Activated naive CD4-positive, alpha-beta T cell treated with anti-CD3 and anti-CD28 coated beads, Interleukin-2, amount 50 U/mL, for 72 hours (primary cell): ENCODE measurements at regions not wholly inside any gene's neighbourhood (a gene's known extent, or its start where the extent isn't known, plus 50 kb on each side); places are given as distances from the start of the nearest gene placed in this dataset.
A peak's percentile ranks its signal among the peaks of the same experiment; 100 is the strongest.
"Not testable (repeated sequence)": the region's sequence is repeated elsewhere in the genome, so short reads cannot be mapped to it uniquely, and the experiment has no call there.

Experiments
- ATAC-seq, 2 donors: fragments of 150-1000 bp; cut with Tn5 transposase; 2 replicates each; pipeline ENCODE4 v1.10.0; 2021; ENCODE audit warnings: mild to moderate bottlenecking in 2 of 2, moderate library complexity in 2 of 2
- DNase-seq, 2 donors: peaks; one replicate each; pipeline ENCODE4 v3.0.0; 2021 to 2022; ENCODE audit warnings: low spot score in 2 of 2
- H3K27ac Mint-ChIP-seq, 2 donors: one replicate each; pipeline ENCODE4 v1.8.0; 2022; ENCODE audit warnings: mild to moderate bottlenecking in 2 of 2, mixed read lengths in 2 of 2
- H3K36me3 Mint-ChIP-seq, 2 donors: one replicate each; pipeline ENCODE4 v1.8.0; 2022; ENCODE audit warnings: mixed read lengths in 2 of 2
- H3K9me3 Mint-ChIP-seq, 2 donors: one replicate each; pipeline ENCODE4 v1.8.0; 2022; ENCODE audit warnings: mixed read lengths in 2 of 2

DNA sequence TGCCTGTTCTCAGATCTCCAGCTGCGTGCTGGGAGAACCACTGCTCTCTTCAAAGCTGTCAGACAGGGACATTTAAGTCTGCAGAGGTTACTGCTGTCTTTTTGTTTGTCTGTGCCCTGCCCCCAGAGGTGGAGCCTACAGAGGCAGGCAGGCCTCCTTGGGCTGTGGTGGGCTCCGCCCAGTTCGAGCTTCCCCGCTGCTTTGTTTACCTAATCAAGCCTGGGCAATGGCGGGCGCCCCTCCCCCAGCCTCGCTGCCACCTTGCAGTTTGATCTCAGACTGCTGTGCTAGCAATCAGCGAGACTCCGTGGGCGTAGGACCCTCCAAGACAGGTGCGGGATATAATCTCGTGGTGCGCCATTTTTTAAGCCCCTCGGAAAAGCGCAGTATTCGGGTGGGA is 125.8 kb downstream of the ACTBL2 start:
- H3K27ac Mint-ChIP-seq, H3K9me3 Mint-ChIP-seq, H3K36me3 Mint-ChIP-seq, DNase-seq, ATAC-seq: not testable (repeated sequence)

DNA sequence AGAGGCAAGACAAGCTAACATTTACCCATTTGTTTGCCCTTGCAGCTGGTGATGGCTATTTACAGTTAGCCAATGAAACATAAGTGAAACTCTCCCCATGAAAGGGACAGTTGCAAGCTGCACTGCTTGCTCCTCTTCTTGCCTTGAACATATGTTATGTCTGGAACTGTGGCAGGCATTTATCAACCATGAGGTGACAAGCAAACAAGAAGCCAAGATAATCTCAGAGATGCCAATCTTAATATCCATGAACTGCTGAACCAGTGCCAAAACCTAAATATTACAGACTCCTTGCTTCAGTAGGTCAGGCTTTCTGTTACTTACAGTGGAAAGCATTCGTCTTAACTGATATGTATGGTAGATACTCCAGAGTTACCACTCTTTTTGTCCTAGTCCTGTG is 133.4 kb downstream of the ACTBL2 start:
- H3K36me3 Mint-ChIP-seq: no peaks in the 10 kb centered on the region
- no peak for ATAC-seq
- peaks cover 0 to 4% of the 10 kb centered on the region in 2 donors for H3K9me3 Mint-ChIP-seq
- no peak for DNase-seq
- H3K27ac Mint-ChIP-seq: no peak overlapping the region

DNA sequence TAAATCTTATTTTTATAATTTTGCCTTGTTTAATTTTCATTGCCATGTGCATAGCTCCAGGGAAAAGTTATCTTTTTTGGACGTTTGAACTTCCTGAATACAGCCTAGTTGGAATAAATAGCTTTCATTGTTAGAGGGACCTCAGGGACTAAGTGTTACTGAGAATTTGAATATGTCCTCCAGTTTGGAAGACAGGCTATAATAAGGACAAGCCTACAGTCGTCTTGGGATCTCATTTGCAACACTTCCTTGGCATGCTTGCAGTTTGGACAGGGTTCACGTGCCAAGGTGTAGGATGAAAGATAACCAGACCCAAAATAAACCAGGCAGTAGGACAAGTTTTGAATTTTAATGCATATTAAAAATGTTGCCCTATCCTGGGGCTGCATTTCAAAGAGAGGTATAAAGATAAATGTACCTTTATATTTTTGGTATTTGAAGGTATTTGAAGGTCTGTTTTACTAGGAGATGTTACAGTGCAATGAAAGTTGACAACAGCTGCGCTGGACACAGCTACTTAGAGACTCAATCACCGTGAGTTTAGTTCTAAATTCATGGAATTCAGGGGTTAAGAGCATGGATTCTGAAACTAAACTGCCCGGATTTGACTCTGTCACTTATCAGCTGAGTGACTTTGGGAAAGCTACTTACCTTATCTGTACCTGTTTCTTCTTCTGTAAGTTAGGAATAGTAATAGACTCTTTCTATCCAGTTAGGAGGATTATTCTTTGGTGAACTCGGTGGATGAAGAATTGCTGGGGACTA is 134.1 kb downstream of the ACTBL2 start:
- ATAC-seq (no peak), DNase-seq (no peak)
- peaks cover 0 to 4% of the 10 kb centered on the region in 2 donors for H3K9me3 Mint-ChIP-seq
- no peaks in the 10 kb centered on the region for H3K36me3 Mint-ChIP-seq
- no peak overlapping the region for H3K27ac Mint-ChIP-seq

DNA sequence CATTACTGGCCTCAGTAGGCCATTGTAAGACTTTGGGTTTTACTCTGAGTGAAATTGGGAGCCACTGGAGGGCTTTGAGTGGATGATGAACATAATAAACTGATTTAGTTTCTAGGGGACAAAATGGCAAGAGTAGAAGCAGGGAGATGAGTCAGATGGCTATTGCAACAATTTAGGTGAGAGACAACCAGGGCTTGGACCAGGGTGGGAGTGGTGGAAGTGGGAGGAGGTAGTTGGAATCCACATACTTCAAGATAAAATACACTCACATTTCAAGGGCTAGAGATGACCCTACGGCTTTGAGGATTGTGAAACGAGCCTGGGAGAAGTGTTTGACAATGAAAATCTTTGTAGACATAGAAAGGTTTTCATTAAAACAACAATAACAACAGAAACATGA is 136.3 kb downstream of the ACTBL2 start:
- Mint-ChIP-seq H3K9me3 (peaks cover 0 to 4% of the 10 kb centered on the region in 2 donors), H3K36me3 (no peaks in the 10 kb centered on the region), H3K27ac (no peak overlapping the region)
- DNase-seq (no peak), ATAC-seq (no peak)

DNA sequence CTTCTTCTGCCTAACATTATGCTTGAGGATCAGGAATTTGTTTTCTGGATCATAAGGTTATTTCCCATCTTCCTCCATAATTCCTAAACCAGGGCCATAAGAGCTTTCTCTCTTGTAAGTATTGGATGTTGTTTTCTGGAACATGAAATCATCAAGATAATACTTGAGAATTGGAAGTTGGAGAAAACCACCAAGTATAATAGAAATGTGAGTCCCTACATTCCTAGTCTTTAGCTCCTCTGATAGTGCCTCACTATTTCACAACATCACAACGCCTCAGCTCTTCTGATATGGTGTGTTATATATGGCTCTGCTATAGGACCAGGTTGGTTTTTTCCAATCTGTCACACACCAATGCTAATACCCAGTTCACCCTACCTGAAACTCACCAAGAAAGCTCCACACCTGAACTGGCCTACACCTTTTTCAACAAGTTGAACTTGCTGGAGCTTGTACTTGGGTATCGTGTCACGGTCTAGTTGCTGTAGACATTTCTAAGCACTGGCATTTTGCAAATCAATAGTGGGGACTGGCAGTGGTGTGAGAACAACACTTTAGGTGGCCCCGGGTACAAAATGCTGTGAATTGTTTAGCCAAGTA is 141.1 kb downstream of the ACTBL2 start:
- no peak for DNase-seq
- Mint-ChIP-seq H3K27ac (no peak overlapping the region), H3K36me3 (no peaks in the 10 kb centered on the region), H3K9me3 (peaks cover 0 to 4% of the 10 kb centered on the region in 2 donors)
- no peak for ATAC-seq

DNA sequence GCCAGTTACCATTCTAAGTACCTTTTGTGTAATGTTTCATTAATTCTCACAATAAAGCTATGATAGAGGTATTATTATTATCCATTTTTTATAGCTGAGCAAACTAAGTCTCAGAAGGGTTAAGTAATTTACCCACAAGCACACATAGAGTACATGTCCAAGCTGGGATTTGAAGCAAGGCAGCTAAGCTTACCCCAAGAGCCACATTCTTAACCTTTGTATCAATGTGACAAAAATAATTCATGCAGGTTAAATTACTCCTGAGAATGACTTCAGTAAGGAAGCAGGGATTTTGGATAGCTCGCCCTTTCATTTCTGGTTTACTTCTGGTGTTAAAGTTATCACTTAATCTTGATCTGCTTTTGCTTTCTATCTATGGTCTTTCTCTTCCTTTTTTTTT is 141.9 kb downstream of the ACTBL2 start:
- no peaks in the 10 kb centered on the region for H3K9me3 Mint-ChIP-seq
- no peak for DNase-seq
- no peak for ATAC-seq

DNA sequence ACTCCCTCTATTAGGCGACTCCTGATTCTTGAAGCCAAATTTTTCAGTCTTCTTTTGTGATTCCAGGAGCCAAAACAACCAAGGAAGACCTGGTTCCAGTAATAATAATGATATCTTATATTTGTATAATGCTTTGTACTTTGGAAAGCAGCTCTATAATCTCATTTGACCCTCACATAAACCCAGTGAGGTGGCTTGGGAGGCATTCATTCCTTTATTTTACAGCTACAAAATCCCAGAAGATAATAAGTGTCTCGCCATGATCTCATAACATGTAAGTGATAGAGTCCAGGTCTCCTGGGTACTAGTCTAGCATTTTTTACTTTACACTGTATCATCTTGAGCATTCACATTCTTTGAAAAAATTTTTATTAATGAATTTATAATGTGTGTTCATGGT is 143.1 kb downstream of the ACTBL2 start:
- H3K36me3 Mint-ChIP-seq: no peaks in the 10 kb centered on the region
- DNase-seq (no peak), ATAC-seq (no peak)
- H3K27ac Mint-ChIP-seq: no peak overlapping the region
- H3K9me3 Mint-ChIP-seq: no peaks in the 10 kb centered on the region

More for the DNA sequence above, 141.9 kb downstream of the ACTBL2 start:
- no peaks in the 10 kb centered on the region for H3K36me3 Mint-ChIP-seq
- H3K27ac Mint-ChIP-seq: no peak overlapping the region

DNA sequence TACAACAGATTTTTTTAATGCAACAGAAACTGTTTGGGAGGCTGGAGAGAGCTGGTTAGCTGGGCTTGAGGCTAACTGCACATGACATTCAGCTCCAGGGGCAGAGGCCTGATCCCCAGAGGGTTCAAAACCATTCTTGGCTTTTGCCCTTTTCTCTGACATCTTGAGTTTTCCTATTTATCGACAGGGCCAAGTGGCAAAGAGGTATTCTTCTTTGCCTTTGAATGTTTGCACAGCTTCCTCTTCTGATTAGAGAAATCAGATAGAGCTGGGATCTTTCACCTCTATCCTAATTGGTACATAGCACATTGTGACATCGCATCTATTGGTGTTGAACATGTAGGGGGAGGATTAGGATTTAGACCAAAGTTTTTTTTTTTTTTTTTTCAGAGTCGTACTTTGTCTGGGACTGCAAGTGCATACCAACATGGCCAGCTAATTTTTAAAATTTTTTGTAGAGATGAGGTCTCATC is 143.7 kb downstream of the ACTBL2 start:
- H3K9me3 Mint-ChIP-seq: no peaks in the 10 kb centered on the region

DNA sequence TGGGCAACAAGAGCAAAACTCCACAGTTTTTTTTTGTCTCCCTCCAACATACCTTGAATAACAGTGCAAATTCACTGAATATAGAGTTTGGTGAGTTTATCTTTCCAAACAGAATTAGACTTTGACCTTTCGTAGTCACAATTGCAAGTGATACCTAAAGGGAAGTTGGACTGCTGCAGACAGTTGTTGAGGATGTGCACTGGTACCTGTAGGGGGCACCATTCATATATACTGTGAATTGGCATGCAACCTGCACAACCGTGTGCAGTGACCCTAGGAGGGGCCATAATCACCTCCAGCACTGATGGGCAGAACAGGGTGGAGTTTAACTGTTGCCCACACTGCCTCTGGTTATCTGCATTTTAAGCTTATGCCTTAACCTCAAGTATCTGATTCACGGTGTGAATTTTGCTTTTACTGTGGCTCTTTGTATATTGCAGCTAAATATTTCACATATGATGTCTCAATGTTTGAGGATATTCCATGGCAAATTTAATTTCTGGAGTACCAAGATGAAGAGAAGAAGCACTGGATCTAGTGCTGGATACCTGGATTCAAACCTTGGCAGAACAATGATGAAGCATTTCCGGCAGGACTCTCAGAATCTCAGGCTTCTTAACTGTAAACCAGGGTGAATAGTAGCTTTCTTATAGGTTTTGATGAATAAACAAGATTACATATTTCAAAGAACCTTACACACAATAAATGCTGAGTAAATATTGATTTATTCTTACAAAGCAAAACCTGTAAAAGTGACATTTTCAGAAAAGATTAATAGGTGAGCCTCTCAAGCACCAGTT is 144.3 kb downstream of the ACTBL2 start:
- no peaks in the 10 kb centered on the region for H3K9me3 Mint-ChIP-seq
- H3K27ac Mint-ChIP-seq: no peak overlapping the region
- DNase-seq (no peak), ATAC-seq (peak in 1 of 2 donors; percentile 56)
- H3K36me3 Mint-ChIP-seq: no peaks in the 10 kb centered on the region

More for the DNA sequence above, 143.7 kb downstream of the ACTBL2 start:
- DNase-seq: no peak
- Mint-ChIP-seq H3K36me3 (no peaks in the 10 kb centered on the region), H3K27ac (no peak overlapping the region)
- no peak for ATAC-seq

DNA sequence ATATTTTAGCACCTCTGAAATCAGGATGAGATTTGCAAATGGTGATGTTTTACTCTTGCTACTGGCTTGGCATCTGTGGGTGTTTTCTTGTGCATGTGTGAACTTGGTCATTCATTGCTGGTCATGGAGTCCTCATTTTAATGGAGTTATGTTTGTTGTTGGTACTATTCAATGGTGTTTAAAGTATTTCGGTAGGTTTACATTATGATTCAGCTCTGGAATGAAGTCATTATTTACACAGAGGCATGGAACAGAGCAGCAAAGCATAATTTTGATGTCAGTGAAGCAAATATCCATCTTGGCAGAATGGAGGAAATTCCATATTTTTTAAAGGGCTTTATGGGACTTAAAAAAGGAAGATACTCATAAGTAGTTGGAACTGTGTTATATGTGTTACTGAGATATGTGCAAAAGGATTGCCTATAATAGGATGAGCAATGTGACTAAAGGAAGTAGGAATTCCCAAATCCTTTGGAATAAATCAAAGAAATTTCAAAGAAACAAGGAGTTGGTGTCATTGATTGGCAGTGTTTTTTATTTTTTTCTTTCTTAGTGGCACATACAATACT is 147.4 kb downstream of the ACTBL2 start:
- no peak for ATAC-seq
- no peak overlapping the region for H3K27ac Mint-ChIP-seq

DNA sequence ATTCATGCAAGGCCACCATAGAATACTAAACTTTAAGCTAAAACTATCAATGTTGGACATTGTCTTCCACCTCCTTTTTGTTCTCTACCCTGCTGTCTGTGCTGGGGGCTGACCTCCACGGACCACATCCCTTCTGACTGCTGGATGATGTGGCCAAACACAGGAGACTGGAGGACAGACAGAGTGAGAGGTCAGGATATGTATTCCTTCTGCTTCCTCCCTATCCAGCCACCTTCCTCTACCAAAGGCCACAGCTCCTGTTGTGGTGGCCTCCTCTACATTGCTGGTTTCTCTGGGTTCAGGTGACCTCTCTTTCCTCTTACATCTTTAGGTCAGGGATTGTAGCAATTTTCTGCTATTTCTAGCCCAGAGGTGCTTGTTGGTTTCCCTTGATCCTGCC is 148.1 kb downstream of the ACTBL2 start:
- no peak for ATAC-seq
- H3K9me3 Mint-ChIP-seq: no peaks in the 10 kb centered on the region
- no peak for DNase-seq
- no peak overlapping the region for H3K27ac Mint-ChIP-seq
- H3K36me3 Mint-ChIP-seq: peaks cover 0 to 5% of the 10 kb centered on the region in 2 donors

More for the DNA sequence above, 147.4 kb downstream of the ACTBL2 start:
- H3K36me3 Mint-ChIP-seq: peaks cover 0 to 5% of the 10 kb centered on the region in 2 donors
- no peak for DNase-seq
- no peaks in the 10 kb centered on the region for H3K9me3 Mint-ChIP-seq

DNA sequence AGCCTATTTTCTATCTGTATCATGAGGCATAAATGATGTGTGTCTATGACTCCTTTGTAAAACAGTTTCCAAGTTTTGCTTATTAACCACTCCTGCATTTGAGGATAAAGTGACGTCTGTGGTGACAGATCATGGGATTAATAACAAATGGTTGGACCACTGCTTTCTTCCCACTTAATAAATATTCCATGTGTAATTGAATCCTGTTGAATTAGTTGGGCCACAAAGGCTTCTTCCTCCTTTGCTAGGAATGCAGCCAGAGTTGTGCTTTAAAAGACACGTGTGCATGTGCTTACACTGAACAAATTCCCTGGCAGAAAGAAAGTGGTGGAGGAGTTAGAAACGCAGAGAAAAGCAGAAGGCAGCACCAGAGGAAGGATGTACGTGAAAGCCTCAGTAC is 150.2 kb downstream of the ACTBL2 start:
- ATAC-seq (no peak), DNase-seq (no peak)
- H3K27ac Mint-ChIP-seq: peak overlapping the region in 1 of 2 donors; percentile 40
- H3K9me3 Mint-ChIP-seq: peaks cover 0 to 4% of the 10 kb centered on the region in 2 donors
- H3K36me3 Mint-ChIP-seq: peaks cover 0 to 5% of the 10 kb centered on the region in 2 donors

DNA sequence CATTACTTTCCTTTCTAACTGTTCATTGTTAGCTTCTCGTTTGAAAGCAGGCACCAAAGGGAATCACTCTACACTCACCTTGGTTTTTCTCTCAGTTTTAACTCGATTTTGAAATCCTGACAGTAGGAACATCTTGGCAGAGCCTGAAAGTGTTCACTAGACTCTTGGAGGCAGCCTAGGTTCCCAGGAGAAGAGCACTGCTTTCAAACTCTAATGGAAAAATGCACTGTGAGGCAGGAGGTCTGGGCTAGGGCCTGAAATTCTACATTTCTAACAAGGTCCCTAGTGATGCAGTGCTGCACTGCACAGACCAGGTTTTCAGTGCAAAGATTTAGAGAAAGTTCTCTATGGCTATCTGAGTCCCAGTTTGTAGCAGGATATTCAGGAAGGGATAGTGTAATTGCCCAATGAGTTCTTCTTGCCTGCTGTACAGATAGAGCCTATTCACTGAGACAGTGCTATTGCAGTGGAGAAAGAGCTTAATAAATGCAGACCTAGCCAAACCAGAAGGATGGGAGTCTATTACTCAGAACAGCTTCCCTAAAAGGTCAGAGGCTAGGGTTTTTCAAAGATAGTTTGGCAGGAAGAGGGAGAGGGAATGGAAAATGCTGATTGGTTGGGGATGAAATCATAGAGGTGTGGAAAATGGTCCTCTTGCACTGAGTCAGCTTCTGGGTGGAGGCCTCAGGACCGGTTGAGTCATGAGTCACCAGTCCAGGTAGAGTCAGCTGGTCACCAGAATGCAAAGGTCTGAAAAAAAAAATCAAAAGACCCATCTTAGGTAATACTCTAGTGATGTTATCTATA is 153.9 kb downstream of the GPBP1 start:
- Mint-ChIP-seq H3K9me3 (peaks cover 0 to 8% of the 10 kb centered on the region in 2 donors), H3K27ac (no peak overlapping the region), H3K36me3 (peaks cover 0 to 18% of the 10 kb centered on the region in 2 donors)
- ATAC-seq: peak; percentile 61 to 96
- no peak for DNase-seq

DNA sequence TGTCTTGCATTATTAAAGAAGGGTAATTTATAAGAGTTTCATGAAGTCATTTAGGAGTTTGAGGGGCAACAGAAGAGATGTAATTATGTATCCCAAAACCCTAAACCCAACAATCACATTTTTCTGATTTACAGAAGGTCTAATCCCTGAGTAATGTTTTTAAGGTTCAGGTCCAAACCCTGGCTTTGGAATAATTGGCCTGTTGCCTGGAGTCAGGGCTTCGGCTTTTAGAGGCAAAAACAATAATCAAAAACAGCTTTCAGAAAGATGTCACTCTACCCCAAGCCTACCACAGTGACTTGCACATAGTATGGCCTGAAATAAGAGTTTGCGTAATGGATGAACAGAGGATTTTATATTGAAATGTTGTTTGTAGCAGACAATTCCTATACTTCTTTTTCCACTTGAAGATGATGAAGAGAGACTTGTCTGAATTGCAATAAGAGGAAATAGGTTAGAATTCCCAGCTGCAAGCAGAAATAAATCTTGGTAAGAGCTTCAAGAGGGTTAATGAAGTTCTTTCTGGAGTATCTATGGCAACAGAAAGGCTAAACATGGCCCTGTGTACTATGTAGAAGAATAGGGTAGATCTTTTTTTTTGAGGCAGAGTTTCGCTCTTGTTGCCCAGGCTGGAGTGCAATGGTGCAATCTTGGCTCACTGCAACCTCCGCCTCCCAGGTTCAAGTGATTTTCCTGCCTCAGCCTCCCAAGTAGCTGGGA is 152.0 kb downstream of the GPBP1 start:
- Mint-ChIP-seq H3K27ac (no peak overlapping the region), H3K9me3 (peaks cover 0 to 8% of the 10 kb centered on the region in 2 donors), H3K36me3 (peaks cover 0 to 17% of the 10 kb centered on the region in 2 donors)
- no peak for DNase-seq
- ATAC-seq: no peak

DNA sequence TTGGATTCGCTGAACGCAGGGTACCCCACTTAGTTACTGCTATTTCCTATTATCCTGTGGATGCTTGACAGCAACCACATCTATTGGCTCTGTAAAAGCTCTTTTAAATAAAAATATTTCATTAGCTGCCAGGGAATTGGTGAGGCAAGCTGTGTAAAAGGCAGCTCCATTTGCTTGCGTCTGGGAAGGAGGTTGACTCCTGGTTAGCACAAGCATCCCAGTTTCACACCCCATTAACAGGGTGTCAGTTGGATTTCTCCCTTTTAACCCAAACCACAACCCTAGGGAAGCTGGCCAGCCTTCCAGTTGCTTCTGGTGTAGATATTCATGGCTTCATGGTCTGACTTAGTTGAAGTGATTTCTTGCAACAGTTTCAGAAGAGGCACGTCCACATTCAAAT is 151.0 kb downstream of the GPBP1 start:
- ATAC-seq: no peak
- Mint-ChIP-seq H3K36me3 (peaks cover 0 to 13% of the 10 kb centered on the region in 2 donors), H3K9me3 (peaks cover 0 to 8% of the 10 kb centered on the region in 2 donors), H3K27ac (peak overlapping the region in 1 of 2 donors; percentile 58)
- DNase-seq: no peak
